ENCODE measurements at regions not wholly inside any gene's neighbourhood (a gene's known extent, or its start where the extent isn't known, plus 50 kb on each side); places are given as distances from the start of the nearest gene placed in this dataset.

DNA sequence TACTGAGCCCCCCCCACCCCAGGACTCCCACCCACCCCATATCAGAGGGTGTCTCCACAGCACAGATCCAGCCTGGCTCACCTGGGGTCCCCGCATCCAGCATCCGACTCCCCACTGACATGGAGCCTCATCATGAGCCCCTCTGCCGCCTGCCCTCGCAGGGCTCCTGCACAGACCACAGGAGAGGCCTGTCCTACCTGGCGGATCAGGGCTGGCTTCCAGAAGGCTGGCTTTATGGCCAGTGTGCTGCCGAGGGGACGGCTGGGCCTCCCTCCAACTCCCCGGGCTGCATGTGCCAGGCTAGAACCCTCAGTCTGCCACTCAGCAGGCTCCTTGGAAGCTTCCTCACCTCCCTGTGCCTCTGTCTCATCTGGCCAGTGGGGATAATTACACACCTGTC is 119.0 kb downstream of the RFLNA start:
- no peak for DNase-seq

DNA sequence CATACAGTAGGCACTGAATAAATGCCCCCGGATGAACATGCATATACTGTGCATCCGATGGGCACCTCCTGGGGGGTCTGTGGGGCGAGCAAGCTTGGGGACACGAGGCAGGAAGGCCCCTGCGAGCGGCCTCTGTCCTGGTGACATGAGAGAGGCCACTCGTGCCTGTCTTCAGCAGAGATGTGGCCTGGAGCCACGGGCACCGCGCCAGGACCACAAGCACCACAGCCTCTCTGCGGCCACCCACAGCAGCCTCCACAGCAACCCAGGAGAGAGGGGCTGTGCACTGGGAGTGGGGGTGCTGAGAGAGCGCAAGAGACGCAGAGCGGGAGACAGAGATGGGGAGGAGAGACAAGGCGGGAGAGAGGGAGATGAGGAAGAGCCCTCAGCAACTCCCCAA is 118.5 kb downstream of the RFLNA start:
- DNase-seq: no peak

DNA sequence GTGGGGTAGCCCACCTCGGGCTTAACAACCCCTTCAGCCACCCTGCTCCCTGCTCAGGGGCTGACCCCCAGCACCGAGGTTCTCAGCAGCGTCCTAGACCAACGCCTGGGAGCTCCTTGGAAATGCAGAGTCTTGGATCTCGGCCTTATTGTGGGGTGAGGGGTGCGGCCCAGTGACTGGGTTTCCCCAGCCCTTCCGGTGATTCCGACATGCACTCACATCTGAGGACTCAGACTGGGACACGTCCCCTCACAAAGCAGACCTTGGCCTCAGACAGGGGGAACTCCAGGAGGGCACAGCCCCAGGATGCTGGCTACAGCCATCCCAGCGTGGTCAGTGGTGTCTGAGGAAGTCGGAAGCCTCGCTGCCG is 117.7 kb downstream of the RFLNA start:
- DNase-seq: no peak

DNA sequence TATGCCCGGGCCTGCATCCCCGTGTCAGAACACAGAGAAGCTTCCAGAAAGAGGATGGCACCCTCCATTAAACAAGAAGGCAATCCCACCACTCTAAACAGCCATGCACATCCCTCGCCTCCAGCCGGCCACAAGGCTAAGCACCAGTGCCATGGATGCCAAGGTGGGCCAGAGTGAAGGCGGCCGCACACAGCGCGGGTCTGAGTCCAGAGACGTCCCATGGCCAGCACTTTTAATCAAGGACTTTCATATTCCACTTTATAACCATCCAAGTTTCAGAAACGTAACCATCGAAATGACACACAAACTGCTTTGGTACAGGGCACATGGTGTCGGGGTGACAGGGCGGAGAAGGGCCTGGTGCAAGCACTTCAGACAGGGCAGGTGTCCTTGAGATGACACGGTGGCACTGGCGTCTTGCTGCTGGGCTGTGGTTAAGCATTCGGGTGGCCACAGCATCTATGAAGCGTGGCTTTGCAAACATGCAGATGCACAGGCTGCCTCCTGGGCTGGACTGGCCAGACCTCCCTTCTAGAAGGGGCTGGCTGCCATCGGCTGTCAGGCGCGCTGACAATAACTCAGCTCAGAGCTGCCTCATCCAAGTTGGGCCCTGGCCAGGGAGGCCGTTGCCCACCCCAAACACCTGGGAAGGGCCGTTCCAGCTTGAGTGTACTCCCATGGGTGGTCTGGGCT is 117.2 kb downstream of the RFLNA start:
- DNase-seq: no peak

DNA sequence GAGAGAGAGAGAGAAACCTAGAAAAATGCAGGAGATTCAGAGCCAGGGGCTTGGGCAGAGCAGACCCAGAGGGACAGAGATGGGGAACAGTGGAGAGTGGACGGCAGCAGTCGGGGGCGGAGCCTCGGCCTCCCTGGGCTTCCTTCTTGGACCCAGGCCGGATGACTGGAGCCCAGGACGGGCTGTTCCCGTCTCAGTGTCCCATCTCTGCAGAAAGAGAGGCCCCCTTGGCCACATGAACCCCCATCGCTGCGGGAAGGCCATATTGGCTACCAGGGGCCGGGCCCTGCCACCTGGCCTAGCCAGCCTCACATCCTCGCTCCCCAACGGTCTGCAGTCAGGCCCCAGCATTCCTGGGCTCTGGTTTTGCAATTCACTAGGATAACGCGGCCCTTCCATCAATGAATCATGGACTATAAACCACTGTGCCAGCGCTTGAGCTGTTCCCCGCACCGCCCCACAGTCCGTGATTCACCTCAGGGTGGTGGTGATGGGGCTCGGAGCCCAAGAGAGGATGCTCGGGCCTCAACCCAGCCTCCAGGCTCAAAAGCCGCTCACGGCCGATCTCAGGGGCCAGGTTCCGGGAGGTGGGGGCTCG is 116.5 kb downstream of the RFLNA start:
- peak in 2 of 3 donors; percentile 78 to 82 for DNase-seq

DNA sequence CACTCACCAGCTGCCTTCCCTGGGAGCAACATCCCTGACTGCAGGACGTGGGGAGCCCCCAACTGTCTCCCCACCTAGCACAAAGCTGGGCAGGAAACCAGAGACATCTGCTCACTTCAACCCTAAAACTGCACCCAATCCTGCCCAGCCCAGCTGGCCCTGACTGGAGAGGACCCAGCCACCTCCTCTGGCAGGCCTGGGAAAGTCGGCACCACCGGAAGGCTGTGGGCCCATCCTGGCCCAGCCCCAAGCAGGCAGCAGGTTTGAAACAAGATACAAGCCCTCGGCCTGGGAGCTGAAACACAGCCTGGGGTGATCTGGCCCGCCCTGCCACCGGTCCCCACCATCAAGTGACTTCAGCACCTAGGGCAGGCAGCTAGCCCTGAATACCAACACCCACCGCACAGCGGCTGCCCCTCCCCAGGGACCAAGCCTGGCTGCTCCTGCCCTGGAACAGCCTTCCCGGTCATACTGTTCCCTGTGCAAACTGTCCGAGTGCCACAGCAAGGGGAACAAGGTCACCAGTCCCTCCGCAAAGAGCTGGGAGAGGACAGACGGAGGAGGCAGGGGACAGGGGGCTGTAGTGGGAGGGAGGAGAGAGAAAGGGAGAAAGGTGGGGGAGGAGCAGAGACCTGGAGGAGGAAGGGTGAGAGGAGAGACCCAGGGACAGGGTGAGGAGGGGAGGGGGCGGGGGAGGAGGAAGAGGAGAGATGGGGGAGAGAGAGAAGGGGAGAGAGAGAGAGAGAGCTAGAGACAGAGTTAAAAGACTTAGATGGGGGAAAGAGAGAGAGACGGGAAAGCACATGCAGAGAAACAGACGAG is 115.7 kb downstream of the RFLNA start:
- DNase-seq: peak in 1 of 3 donors; percentile 56

DNA sequence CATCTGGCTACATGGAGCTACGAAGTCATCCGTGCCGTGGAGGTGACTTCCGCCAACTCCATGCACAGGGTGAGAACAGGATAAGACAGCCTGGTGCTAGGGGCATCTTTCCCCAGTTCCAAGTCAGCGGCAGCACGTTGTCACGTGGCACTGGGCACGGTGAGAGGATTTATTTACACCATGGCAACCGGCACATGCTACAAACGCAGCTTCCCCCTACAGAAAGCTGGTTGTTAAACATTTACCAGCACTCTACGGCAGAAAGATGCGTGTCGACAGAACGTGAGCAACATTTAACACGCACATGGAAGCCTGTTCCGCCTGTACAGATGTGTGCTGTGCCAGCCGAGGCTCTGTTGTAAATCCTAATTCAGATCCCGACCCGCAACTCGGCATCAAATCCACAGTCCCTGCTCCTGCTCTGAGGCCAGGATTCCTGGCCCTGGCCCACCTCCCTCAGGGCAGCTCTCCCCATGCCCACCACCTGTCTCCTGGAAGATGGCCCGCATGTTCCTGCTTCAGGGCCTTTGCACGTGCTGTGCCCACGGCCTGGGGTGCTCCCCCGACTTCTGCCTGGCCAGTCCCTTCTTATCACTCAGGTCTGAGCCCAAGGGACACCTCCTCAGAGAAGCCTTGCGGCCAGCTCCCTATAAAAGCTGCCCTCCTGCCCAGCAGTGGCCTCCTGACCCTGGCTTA is 114.1 kb downstream of the RFLNA start:
- no peak for DNase-seq

DNA sequence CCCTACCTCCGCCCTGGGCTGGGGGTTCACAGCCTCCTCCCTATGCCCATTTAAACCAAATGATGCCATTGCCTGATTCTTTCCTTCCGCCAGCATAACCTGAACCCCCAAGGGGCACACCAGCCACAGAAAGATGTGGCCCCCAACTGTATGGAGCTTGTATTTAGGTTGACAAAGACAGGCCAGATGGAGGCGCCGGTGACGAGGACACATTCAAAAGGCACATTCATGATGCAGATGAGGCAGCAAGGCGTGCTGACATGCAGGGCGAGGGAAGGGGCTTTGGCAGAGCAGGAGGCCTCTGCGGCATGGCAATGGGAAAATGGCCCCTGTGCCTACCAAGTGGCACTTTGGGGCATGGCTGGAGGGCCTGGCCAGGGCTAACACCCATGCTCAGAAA is 112.2 kb downstream of the RFLNA start:
- DNase-seq: no peak

DNA sequence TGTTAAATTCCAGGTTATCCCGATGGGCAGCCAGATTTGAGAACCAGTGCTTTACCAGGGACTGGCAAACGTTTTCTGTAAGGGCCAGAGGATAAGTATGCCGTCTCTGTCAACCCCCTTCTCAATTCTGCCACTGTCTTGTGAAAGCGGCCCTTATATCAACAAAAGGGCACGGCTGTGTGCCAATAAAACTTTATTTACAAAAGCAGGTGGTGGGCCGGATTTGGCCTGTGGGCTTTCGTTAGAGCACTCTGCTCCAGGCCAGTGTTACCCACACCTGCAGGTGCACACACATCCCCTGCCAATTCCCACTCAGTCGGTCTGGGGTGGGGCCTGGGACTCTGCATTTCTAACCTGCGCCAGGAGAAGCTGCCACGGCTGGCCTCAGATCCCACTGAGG is 111.2 kb downstream of the RFLNA start:
- DNase-seq: no peak

DNA sequence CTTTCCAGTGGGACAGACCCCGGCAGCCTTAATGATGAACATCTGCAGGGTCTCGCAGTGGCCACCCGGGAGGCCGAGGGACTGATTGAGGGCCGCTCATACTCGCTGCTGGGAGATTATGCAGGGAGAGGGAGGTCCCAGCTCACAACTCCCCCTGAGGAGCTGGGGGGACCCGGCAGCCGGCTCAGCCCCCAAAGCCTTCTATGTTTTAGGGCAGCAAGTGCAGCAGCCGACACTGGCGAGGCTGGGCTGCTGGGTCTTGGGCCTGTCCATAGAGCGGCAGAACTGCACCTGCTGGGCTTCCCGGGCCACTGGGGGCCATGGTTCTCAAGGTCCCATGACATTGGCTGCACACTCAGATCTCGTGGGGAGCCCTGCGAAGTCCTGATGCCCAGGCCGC is 110.7 kb downstream of the RFLNA start:
- DNase-seq: no peak

DNA sequence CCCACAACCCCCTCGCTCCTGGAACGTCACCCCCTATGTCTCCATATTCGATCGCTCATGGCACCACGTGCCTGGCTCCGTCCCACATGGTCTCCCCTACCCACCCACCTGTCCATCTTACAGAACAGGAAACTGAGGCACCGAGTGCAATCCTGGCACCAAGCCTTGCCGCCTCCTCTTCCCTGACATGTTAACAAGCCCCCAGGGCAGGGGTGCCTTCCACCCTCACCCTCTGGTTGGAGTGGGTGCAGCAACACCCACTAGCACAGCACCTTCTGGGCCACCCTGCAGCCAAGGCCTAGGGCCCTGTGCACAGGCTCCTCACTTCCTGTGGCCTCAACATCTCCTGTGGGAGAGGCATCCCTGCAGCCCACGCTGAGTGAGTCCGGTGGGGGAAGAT is 110.3 kb downstream of the RFLNA start:
- no peak for DNase-seq

DNA sequence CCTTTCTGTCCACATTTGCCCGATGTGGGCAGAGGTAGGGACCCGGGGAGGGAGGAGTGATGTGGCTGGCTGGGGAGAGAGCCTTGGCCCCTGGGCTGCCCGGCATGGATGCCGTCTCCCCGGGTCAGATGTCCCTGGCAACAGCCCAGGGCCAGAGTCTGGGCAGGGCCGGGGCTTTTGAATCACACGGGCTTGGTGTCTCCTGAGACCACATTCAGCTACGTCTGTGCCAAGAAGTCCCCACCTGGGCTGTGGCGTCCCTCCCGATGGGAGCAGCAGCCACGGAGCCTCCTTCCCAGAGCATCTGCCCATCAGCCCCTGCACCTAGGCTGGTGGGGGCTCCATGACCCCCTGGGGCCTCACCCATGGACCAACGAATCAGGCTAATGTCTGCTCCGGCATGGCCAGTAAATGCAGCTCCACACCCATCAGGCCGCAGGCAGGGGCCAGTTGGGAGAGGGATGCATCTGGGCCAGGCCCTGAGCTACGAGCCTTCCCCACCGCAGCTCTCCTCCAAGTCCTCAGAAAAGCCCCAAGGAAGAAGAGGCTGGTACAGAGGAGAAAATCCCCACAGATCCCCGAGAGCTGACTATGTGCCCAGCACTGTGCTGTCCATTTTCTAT is 109.4 kb downstream of the RFLNA start:
- DNase-seq: no peak

DNA sequence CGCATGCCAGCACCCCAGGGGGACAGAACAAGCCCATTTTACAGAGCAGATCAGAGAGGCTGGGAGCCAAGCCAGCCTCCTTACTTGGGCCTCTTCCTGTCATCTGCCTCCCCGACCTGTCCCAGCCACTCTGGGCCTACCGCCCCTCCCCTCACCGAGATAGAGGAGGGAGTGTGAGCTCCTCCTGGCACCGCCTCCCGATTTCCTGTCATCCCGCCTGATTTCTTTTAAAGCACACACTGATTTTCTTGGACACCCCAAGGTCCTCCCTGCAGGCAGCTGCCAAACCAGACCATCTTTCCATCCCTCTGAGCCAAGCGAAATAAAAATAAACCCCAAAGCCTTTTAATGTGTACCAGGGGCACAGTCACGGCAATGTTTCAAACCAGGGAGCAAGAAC is 108.4 kb downstream of the RFLNA start:
- peak in 1 of 3 donors; percentile 78 for DNase-seq

DNA sequence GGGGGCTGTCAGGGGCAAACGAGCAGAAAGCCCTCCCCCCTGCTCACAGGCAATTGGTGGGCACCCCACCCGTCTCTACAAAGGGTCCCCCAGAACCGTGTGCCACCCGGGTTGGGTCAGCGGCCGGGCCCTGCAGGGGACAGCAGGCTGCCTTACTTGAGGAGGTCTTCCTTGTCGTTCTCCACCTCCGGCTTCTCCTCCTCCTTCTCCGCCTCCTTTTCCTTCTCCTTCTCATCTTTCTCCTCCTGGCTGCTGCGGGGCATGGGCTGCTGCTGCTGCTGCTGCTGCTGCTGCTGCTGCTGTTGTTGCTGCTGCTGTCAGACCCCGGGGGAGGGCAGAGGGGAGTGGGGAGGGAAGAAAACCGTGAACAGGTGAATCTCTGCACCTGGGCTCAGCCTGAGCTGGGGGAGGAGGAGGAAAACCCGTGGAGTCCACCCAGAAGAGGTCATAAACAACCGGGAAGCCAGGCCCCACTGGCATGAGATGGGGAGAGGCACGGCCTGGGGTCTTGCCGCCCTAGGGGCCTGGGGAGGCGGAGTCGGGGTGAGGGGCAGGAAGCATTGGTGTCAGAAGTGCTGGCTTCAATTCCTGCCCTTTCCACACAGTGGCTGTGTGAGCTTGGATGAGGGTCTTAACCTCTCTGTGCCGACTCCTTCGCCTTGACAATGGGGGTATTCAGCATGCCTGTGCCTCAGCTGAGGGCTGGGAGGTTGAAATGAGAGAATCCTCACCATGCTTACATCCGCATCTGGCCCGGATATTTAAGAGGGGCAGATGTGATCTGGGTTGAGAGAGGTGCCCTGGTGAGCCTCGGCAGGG is 107.6 kb downstream of the RFLNA start:
- DNase-seq: peak in 1 of 3 donors; percentile 69

DNA sequence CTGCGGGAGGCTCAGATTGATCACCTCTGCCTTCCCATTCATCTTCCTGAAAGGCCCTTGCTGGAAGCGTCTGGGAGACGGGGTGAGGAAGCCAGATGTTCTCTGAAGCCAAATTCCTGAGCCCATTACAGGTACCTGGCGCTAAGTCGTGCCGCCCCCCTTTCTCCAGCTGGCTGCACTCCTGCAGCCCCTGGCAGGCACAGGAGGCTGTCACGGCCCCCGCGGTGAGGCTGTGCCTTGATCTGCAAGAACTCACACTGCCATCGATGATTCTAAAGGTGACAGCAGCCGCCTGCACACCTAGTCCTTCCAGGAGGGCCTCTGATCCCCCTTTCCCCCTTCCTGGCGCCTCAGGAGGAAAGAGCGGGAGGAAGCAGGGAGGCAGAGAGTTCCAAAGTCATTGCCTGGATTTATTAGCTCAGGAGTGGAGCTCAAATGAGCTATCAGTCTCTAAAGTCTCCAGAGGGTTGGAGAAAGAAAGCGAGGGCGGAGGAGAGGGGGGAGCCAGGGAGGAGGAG is 106.9 kb downstream of the RFLNA start:
- peak in 1 of 3 donors; percentile 54 for DNase-seq

DNA sequence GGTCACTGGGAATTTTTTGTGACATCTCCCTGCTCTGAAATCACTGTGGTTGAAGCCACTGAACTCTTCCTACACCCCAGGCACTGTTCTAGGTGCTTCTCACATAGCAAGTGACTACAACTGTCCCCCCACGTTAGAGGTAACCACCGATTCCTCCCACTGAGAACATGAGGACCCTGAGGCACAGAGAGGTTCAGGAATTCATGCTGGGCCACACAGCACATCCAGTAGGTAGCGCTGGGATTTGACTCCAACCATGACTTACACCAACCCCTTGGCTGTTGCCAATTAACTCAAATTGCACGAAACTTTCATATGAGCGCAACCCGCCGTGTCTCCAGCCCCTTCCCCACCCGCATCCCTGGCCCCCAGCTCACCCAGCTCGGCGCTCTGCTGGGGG is 105.2 kb downstream of the RFLNA start:
- DNase-seq: no peak

DNA sequence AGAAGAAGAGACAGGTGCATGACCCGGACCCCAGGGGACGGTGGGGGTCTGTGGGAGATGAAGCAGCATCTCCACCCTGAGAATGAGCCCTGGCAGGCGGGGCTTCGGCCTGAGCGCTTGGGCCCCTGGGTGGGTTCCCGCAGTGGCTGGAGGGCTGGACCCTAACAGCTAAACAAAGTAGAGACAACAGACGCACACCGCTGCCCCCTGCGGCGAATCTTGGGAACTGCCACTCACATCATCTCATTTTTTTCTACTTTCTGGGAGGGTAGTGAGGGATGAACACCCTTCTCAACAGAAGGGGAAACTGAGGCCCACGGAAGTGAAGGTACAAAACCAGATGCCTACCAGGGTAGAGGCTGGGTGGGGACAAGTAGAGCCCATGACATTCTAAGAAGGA is 104.7 kb downstream of the RFLNA start:
- DNase-seq: peak in 1 of 3 donors; percentile 70

DNA sequence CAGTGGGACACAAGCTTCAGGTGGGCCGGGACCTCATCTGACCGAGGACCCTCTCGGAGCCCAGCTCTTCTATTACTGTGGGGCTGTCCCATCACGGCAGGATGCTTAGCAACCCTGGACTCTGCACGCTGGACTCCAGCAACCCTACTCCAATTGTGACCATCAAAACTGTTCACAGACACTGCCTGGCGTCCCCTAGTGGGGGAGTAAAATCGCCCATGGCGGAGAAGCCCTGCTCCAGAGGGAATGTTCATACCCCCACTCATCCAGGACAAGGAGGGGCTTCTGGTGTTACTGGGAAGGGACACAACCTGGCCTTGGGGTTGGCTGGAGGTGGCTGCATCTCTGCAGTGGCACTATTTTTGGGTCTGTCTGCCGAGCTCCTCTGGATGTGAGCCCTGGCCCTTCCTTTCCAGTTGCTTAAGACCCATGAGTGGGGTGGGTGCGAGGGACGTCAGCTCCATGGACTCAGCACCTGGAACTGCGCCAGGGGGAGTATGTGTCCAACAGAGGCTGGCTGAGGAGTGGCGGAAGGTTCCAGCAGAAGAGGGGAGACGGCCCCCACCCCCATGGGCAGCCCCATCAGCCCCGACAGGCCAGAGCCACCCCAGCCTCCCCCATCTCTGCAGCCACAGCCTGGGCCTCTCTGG is 103.8 kb downstream of the RFLNA start:
- no peak for DNase-seq

DNA sequence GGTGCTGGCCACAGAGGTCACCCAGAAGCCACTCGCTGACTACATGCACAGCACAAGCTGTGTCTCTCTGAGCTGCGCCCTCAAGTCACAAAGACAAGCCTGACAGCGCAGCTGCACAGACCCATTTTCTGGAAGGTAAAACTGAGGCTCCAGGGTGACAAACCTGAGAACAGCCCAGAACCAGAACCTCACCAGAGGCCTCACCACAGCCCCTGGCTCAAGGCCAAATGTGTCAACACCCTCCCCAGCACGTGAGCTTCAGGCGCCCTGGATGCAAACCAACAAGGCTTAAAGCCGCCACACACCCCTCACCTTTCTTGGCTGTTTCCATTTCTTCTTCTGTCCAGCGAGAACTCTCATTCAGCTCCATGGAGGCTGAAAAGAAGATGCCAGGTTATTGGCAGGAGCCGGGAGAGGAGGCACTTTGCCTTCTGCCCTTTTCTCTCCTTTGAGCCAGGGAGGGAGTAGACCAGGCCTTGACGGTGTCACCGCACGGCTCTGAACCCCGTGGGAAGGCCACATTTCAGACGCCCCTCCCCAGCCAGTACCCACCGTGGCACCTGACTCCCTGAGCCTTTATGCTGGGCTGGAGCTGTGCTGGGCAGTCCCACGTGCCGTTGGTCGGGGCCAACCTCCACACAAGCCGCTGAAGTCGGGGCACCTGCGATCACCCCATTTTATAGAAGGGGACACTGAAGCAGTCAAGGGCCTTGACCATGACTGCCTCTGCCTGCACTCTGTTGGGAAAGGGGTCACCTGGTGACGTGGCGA is 103.1 kb downstream of the RFLNA start:
- no peak for DNase-seq

DNA sequence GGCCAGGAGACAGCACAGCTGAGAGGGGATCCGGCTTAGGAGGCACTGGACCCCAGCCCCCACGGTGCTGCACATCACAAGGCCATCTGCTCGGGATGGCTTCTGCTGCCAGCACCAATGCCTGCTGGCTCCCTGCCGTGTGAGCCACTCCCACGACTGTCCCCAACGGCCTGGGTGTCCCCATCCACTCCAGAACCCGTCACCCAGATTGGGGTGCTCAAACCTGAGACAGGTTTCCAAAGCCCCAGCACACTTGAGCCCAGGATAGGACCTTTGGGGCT is 102.4 kb downstream of the RFLNA start:
- no peak for DNase-seq

Measured in muscle of back (tissue), 3 donors.